PC-3 (cell line): ENCODE measurements at regions not wholly inside any gene's neighbourhood (a gene's known extent, or its start where the extent isn't known, plus 50 kb on each side); places are given as distances from the start of the nearest gene placed in this dataset.

Experiments used
- EZH2 ChIP-seq: fragments of 300-600 bp; sonication (generic); IDR thresholded peaks from one replicate; pipeline ENCODE4 v1.6.1; 2017; ENCODE audit warnings: antibody characterized with exemption, mild to moderate bottlenecking, low read length; ENCODE audit not compliant: unreplicated experiment
- EZH2phosphoT487 ChIP-seq: fragments of 300-600 bp; sonication (generic); IDR thresholded peaks from 2 replicates; pipeline ENCODE4 v1.6.1; 2018; ENCODE audit warnings: mild to moderate bottlenecking, antibody characterized with exemption, low read length, borderline replicate concordance
- TF ChIP-seq, protein P1 (sequence below): fragments of 300-600 bp; sonication (generic); conservative IDR thresholded peaks from 2 replicates; pipeline ENCODE4 v1.5.1; 2017; ENCODE audit warnings: antibody characterized with exemption, low read depth, mild to moderate bottlenecking, low read length

DNA sequence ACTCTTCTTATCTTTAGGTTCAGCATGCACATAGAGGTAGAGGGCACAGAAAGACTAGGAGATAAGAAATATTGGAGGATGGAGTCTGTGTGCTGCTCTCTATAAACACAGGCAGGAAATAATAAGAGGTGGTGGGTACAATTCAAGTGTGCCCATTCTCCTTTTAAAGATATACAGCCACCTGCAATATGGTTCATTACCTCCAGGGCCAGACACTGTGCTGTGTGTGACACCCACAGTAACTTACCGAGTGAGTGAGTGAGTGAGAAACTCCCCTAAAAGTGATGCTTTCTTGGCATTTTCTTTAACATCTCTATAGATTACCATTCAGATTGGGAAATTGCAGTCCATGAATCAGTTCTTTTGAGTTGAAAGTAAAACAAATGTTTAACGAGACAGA lies 311.8 kb upstream of the KCNN2 start:
- TF ChIP-seq, protein P1, sequence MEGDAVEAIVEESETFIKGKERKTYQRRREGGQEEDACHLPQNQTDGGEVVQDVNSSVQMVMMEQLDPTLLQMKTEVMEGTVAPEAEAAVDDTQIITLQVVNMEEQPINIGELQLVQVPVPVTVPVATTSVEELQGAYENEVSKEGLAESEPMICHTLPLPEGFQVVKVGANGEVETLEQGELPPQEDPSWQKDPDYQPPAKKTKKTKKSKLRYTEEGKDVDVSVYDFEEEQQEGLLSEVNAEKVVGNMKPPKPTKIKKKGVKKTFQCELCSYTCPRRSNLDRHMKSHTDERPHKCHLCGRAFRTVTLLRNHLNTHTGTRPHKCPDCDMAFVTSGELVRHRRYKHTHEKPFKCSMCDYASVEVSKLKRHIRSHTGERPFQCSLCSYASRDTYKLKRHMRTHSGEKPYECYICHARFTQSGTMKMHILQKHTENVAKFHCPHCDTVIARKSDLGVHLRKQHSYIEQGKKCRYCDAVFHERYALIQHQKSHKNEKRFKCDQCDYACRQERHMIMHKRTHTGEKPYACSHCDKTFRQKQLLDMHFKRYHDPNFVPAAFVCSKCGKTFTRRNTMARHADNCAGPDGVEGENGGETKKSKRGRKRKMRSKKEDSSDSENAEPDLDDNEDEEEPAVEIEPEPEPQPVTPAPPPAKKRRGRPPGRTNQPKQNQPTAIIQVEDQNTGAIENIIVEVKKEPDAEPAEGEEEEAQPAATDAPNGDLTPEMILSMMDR: no peak
- TF ChIP-seq EZH2 (no peak), EZH2phosphoT487 (no peak)
